NCI-H1105 treated with DMSO at 0.1 percent for 48 hours (cell line): ENCODE measurements at regions not wholly inside any gene's neighbourhood (a gene's known extent, or its start where the extent isn't known, plus 50 kb on each side); places are given as distances from the start of the nearest gene placed in this dataset.
"Not testable (repeated sequence)": the region's sequence is repeated elsewhere in the genome, so short reads cannot be mapped to it uniquely, and the experiment has no call there.

ENCODE experiments used
- DNase-seq: peaks from one replicate; lab custom pipeline; 2025; lab: John Stamatoyannopoulos, UW

DNA sequence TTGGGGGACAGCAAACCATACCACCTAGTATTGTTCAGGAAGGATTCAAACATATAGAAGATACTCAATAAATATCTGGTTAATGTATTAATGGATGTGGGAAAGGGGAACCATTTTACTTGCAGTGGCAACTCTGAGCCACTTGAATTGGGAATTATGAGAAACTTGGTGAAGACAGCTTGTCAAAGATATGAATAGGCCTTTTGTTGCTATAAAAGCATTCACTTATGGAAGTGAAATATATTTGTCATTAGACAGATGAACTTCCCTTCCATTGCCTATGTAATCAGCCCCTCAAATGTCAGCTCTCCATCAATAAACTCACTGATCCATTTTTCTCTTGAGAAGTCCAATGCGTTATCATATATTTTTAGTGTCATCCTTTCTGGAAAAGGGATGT lies 56.1 kb downstream of the GPR85 start:
- no peak for DNase-seq

- no peak for DNase-seq
Measured at GRCh38 chr7:113026941-113027340, 59.7 kb downstream of the GPR85 start.

DNA sequence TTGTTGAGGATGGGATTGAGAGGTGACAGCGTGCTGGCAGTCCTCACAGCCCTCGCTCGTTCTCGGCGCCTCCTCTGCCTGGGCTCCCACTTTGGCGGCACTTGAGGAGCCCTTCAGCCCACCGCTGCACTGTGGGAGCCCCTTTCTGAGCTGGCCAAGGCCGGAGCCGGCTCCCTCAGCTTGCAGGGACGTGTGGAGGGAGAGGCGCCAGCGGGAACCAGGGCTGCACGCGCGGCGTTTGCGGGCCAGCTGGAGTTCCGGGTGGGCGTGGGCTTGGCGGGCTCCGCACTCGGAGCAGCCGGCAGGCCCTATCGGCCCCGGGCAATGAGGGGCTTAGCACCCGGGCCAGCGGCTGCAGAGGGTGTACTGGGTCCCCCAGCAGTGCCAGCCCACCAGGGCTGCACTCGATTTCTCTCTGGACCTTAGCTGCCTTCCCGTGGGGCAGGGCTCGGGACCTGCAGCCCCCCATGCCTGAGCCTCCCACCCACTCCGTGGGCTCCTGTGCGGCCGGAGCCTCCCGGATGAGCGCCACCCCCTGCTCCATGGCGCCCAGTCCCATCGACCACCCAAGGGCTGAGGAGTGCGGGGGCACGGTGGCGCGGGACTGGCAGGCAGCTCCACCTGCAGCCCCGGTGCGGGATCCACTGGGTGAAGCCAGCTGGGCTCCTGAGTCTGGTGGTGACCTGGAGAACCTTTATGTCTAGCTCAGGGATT lies 69.3 kb downstream of the GPR85 start:
- DNase-seq: not testable (repeated sequence)

GRCh38 chr7:113015034-113015645 lies 71.5 kb downstream of the GPR85 start:
- DNase-seq: peak; percentile 35

GRCh38 chr7:113013761-113014449 lies 72.7 kb downstream of the GPR85 start:
- DNase-seq: no peak

- DNase-seq: not testable (repeated sequence)
Measured at GRCh38 chr7:113012862-113013261, 73.8 kb downstream of the GPR85 start.

- peak; percentile 4 for DNase-seq
Measured at GRCh38 chr7:113010377-113010776, 76.2 kb downstream of the GPR85 start.

GRCh38 chr7:113008755-113009154 lies 77.9 kb downstream of the GPR85 start:
- DNase-seq: no peak

DNA sequence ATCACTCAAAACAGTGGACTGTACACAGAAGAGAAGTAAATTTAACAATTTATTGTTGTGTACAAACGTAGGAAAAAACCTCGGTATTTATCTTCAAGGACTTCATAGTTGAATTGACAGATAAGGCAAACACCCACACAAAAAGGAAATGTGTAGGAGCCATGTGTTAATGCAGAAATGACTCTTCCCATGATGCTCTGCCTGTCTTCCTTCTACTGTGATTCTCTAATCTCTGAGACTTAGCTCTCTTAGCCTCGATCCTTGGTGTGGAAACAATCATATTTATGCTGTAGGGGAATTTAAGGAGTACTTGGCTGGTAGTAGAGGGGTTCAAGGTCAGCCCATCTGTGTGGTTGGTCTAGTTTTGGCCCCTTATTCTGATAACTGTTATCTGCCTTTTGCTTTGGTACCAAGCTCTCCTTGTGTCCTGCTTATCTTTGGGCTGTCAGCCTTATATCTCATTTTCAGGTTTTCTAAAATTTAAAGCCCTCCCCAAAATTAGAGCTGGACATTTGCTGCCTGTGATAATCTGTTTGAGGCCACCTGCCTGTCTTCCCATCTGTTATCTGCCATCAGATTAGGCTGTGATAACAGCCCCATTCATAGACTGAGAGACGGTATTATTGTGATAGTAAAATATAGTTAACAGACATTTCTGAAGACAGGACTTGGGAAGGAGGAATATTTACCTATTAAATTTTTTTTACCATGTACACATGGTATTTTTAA lies 81.7 kb downstream of the GPR85 start:
- no peak for DNase-seq

GRCh38 chr7:113000316-113001020 lies 86.2 kb downstream of the GPR85 start:
- no peak for DNase-seq

DNA sequence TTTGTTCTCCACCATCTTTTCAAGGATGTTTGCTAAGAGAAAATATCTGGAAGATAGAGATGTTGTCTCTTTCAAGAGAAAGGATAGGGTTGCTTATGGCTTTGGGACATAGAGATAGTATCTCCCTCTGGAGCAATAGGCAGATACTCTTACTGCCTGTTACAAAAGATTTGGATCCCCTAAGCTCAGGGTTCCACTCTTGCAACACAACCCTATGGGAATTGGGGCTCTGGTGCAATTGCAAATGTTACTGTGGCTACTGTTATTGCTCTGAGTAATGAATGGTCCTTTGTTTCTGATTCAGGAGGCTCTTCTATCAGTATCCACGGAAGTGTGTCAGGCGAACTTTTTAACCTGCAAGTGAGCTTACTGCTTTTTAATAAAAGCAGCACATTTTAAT lies 88.8 kb downstream of the GPR85 start:
- no peak for DNase-seq

GRCh38 chr7:112996331-112996871 lies 90.2 kb downstream of the GPR85 start:
- no peak for DNase-seq

DNA sequence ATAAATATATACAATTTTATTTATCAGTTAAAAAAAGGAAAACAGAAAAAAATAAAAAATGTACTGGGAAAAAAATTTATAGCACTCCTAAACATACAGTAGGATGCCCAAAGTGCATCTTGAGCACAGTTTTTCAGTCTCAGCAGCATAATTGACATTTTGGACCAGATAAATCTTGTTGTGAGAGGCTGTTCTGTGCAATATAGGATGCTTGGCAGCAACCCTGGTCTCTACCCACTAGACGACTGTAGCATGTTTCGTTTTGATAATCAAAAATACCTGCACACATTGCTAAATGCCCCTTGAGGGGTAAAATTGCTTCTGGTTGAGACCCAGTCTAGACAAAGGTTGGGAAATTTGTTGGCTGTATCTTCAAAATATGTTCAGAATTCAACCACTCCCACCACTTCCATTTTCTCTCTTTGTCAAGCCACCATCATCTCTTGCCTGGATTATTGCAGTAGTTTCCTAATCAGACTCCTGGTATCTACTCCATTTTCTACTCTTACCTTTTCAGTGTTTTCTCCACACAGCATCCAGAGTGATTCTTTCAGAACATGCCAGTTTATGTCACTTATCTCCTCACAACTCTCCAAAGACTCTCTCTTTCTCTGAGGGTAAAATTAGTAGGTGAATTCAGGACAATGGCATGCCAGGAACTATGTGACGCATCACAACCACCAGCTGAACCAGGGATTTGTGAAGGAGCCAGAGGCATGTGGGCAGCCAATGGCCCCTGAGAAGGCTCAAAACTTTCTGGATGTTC lies 91.4 kb downstream of the GPR85 start:
- DNase-seq: no peak

DNA sequence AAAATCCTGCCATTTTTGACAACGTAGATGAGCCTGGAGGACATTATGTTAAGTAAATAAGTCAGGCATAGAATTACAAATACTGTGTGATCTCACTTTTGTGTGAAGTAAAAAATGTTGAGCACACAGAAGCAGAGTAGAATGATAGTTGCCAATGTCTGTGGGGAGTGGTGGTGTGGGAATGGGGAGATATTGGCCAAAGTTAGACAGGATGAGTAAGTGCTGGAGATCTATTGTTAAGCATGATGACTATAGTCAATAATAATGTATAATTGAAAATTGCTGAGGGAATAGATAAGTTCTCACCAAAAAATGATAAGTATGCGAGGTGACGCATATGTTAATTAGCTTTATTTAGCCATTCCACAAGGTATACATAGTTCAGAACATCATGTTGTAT lies 92.0 kb downstream of the GPR85 start:
- DNase-seq: no peak

DNA sequence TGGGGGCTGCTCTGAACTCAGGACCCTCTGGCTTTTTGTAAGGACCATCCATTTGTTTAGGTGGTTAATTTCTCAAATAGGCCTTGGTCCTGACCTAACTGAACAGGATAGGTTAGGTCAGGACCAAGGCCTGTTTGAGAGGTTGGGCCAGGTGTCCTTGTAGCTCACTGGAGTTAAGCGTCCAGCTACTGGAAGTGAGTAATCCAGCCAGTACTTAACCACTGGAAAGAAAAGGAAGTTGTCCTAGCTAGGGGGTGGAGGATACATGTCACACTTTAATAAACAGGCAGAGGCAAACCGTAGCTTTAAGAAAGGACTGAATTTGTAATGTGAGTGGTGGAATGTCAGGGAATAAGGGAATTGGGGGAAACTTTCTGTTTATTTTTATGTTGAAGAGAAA lies 96.0 kb downstream of the GPR85 start:
- DNase-seq: no peak

GRCh38 chr7:112989531-112989930 lies 97.1 kb downstream of the GPR85 start:
- DNase-seq: no peak

DNA sequence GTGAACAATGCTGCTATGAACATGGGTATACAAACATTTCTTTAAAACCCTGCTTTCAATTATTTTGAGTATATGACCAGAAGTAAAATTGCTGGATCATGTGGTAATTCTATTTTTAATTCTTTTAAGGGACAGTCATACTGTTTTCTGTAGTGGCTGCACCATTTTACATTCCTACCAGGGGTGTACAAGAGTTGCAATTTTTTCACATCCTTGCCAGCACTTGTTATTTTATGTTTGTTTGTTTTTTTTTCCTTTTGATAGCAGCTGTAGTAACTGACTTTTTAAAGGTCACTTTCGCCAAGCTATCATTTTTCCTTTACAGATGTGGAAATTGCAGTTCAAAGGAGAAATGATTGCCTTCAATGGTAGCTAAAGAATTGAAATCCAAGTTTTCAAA lies 99.5 kb downstream of the GPR85 start:
- DNase-seq: no peak

GRCh38 chr7:112986256-112987031 lies 100.2 kb downstream of the GPR85 start:
- DNase-seq: no peak

DNA sequence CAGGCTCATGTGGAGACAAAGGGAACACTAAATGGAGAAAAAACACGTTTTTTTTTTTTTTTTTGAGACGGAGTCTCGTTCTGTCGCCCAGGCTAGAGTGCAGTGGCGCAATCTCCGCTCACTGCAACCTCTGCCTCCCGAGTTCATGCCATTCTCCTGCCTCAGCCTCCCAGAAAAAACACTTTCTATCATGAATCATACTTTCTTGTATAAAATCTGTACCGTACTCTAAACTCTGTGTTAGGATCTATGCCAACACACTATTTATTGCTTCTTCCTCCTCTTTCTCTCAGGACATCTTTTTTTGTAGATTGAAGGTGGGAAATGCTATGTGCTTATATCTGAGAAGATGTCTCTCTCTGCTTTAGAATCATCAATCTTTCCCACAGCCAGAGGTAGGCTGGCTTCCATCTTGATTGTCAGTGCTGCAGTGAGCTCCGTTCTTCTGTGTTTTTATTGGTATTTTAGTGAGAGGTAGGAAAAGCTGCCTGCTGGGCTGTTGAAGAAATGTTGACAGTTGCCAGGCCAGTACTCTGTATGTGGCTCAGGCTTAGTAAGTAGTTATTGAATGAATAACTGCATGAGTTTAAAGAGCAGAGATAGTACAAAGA lies 101.1 kb downstream of the GPR85 start:
- DNase-seq: no peak
